ENCODE measurements at regions not wholly inside any gene's neighbourhood (a gene's known extent, or its start where the extent isn't known, plus 50 kb on each side); places are given as distances from the start of the nearest gene placed in this dataset.
"Not testable (repeated sequence)": the region's sequence is repeated elsewhere in the genome, so short reads cannot be mapped to it uniquely, and the experiment has no call there.

GRCh38 chrX:4546178-4546577 is 832.7 kb upstream of the PRKX start:
- TF ChIP-seq ZNF274 (IDR thresholded peaks at IDR 0.05; ENCODE audit: low read depth, low read length); YY1 (IDR thresholded peaks at IDR 0.05; ENCODE audit: insufficient read depth, insufficient read length); SUZ12 (IDR thresholded peaks at IDR 0.05; ENCODE audit: extremely low read depth, insufficient read depth, insufficient read length): not testable (repeated sequence)

Data from NT2/D1 (cell line).